ENCODE measurements at regions not wholly inside any gene's neighbourhood (a gene's known extent, or its start where the extent isn't known, plus 50 kb on each side); places are given as distances from the start of the nearest gene placed in this dataset.

- intact Hi-C loops (cut with DNase I) = loop anchor here in 1 of 10 donors (10.0 kb wide), 1 partner anchor 545 kb away; no protein-coding TSS in a partner anchor
- no peak overlapping the region for H3K27ac ChIP-seq
- 70 to 79% methylated on average over 2 of the region's 2 CpGs for WGBS, 2 donors
Observed at GRCh38 chr20:12219798-12220197, 302.1 kb downstream of the BTBD3 start.

GRCh38 chr20:12223057-12223456, 305.4 kb downstream of the BTBD3 start:
- DNase-seq (no peak), ATAC-seq (no peak)
- Histone ChIP-seq H3K9me3 (no peaks in the 10 kb centered on the region), H3K4me3 (no peak overlapping the region), H3K27me3 (no peaks in the 10 kb centered on the region), H3K4me1 (no peaks in the 10 kb centered on the region), H3K27ac (no peak overlapping the region), H3K36me3 (no peaks in the 10 kb centered on the region)
- 72 to 85% methylated on average over 2 of the region's 2 CpGs for WGBS, 2 donors
- intact Hi-C loops (cut with DNase I) = no loop called here
- TF ChIP-seq, protein P1, sequence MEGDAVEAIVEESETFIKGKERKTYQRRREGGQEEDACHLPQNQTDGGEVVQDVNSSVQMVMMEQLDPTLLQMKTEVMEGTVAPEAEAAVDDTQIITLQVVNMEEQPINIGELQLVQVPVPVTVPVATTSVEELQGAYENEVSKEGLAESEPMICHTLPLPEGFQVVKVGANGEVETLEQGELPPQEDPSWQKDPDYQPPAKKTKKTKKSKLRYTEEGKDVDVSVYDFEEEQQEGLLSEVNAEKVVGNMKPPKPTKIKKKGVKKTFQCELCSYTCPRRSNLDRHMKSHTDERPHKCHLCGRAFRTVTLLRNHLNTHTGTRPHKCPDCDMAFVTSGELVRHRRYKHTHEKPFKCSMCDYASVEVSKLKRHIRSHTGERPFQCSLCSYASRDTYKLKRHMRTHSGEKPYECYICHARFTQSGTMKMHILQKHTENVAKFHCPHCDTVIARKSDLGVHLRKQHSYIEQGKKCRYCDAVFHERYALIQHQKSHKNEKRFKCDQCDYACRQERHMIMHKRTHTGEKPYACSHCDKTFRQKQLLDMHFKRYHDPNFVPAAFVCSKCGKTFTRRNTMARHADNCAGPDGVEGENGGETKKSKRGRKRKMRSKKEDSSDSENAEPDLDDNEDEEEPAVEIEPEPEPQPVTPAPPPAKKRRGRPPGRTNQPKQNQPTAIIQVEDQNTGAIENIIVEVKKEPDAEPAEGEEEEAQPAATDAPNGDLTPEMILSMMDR (IDR thresholded peaks at IDR 0.05) = no peak

More at GRCh38 chr20:12219798-12220197, 302.1 kb downstream of the BTBD3 start:
- H3K36me3 ChIP-seq = no peaks in the 10 kb centered on the region
- H3K4me3 ChIP-seq = no peak overlapping the region
- H3K4me1 ChIP-seq = no peaks in the 10 kb centered on the region
- H3K9me3 ChIP-seq = peaks cover 0 to 7% (median 0%) of the 10 kb centered on the region in 11 donors
- DNase-seq (no peak), ATAC-seq (no peak)
- TF ChIP-seq, protein P1 (IDR thresholded peaks at IDR 0.05) = no peak
- H3K27me3 ChIP-seq = no peaks in the 10 kb centered on the region

GRCh38 chr20:12225898-12226297, 308.2 kb downstream of the BTBD3 start:
- H3K27ac ChIP-seq = no peak overlapping the region
- TF ChIP-seq, protein P1 (IDR thresholded peaks at IDR 0.05) = no peak
- H3K27me3 ChIP-seq = no peaks in the 10 kb centered on the region
- ATAC-seq (no peak), DNase-seq (no peak)
- no peaks in the 10 kb centered on the region for H3K36me3 ChIP-seq
- no peak overlapping the region for H3K4me3 ChIP-seq
- no peaks in the 10 kb centered on the region for H3K4me1 ChIP-seq
- intact Hi-C loops (cut with DNase I) = no loop called here
- no peaks in the 10 kb centered on the region for H3K9me3 ChIP-seq
- WGBS, 2 donors = 93 to 96% methylated on average over 1 of the region's 1 CpG

DNA sequence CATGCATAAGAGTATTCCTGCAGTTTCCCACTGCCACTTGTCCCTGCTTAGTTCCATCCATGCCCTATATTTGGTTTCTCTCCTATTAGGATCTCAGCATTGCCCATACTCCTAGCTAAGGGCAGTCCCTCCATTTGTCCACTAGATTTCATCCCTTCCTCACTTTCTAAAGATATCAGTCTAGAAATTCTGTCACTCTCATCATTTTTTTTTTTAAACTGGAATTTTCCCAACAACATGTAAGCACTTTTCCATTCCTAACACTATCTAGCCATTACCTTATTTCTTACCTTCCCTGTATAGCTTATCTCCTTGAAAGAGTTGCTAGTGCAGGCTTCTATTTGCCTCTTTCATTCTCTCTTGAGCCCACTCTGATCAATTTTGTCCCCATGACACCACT, 312.2 kb downstream of the BTBD3 start:
- DNase-seq = no peak
- no peak overlapping the region for H3K4me3 ChIP-seq
- no peaks in the 10 kb centered on the region for H3K4me1 ChIP-seq
- H3K27me3 ChIP-seq = no peaks in the 10 kb centered on the region
- H3K9me3 ChIP-seq = no peaks in the 10 kb centered on the region
- no peak for ATAC-seq
- H3K36me3 ChIP-seq = no peaks in the 10 kb centered on the region
- intact Hi-C loops (cut with DNase I) = no loop called here
- no peak overlapping the region for H3K27ac ChIP-seq
- TF ChIP-seq, protein P1 (IDR thresholded peaks at IDR 0.05) = no peak

Measured in heart right ventricle (tissue), 16 donors.